ENCODE measurements at regions not wholly inside any gene's neighbourhood (a gene's known extent, or its start where the extent isn't known, plus 50 kb on each side); places are given as distances from the start of the nearest gene placed in this dataset.

DNA sequence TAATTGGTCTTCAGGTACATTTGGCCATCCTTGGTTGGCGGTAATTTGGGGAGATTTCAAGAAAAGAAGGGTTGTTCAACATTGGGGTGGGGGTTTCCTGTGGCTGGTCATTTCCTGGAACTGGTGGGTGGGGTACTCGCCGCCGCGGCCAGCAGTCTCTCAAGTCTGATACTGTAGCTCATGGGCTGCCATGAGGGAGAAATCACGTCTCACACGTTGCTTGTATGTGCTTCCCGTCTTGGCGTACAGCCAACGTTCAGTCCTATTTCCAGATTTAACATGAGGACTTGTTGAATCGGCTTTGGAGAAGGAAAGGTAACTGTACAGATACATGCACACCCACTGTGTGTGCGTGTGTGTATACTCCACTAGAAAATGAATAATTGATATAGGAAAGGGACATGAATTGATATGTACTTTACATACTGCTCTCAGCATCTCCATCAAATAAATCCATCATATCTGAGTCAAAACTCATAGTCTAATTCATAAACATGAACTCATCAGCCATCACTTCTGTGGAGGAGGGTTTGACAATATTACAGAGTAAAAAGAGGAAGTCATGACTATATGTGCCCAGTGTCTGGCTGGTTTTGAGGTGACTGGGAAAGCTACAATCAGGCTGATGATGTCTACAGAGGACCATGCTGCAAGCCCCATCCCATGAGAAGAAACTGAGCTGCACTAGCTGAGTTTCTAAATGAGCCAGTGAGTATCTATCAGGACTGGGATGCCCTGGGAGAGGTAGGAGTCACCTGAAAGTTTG, 418.1 kb downstream of the TSHZ3 start:
- H3K9me3 ChIP-seq (ENCODE audit: low read length): no peaks in the 10 kb centered on the region
- H4K20me1 ChIP-seq (ENCODE audit: insufficient read depth): no peaks in the 10 kb centered on the region
- TF ChIP-seq SMC3 (conservative IDR thresholded peaks at IDR 0.05; ENCODE audit: poor library complexity): no peak
- TF ChIP-seq POLR2AphosphoS5 (IDR thresholded peaks at IDR 0.05): no peak
- no peak for TF ChIP-seq TAF1 (IDR thresholded peaks at IDR 0.05; ENCODE audit: low read depth)
- TF ChIP-seq MXI1 (conservative IDR thresholded peaks at IDR 0.05; ENCODE audit: poor library complexity, severe bottlenecking): no peak
- H3K27me3 ChIP-seq (ENCODE audit: insufficient read depth, low read depth, low read length): no peaks in the 10 kb centered on the region
- H3K9me2 ChIP-seq (ENCODE audit: insufficient read depth, low read length): no peaks in the 10 kb centered on the region
- H2AFZ ChIP-seq (ENCODE audit: low read depth, low read length): no peak overlapping the region
- H3K79me2 ChIP-seq (replicated peaks; ENCODE audit: insufficient read depth, low read length): no peaks in the 10 kb centered on the region
- no peak overlapping the region for H3K4me2 ChIP-seq (ENCODE audit: low read length)
- no peak overlapping the region for H3K4me3 ChIP-seq (ENCODE audit: low read length)
- H3K9ac ChIP-seq (ENCODE audit: low read length): no peak overlapping the region
- H3K27ac ChIP-seq (ENCODE audit: low read length): no peak overlapping the region
- no peaks in the 10 kb centered on the region for H3F3A ChIP-seq (ENCODE audit: insufficient read depth, low read length, poor library complexity, severe bottlenecking)
- no peaks in the 10 kb centered on the region for H3K36me3 ChIP-seq (ENCODE audit: insufficient read depth, low read length)

DNA sequence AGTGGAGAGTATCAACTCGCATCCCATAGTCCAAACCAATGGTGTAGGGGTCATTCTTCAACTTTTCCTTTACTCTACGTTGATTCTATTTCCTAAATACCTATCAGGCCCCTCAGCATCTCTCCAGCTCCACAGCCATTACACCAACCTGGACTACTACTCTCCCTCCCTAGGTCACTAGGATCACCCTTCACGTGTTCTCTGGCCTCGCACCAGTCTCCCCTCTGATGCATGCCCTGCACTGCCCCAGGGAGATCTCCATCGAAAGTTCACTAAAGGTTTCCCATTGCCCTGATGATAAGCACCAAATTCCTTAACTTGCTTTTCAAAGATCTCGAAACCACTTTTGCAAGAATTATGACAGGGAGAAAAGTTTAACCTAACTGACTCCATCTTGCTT, 421.5 kb downstream of the TSHZ3 start:
- no peaks in the 10 kb centered on the region for H3K9me2 ChIP-seq (ENCODE audit: insufficient read depth, low read length)
- no peak overlapping the region for H3K4me2 ChIP-seq (ENCODE audit: low read length)
- H3K27me3 ChIP-seq (ENCODE audit: insufficient read depth, low read depth, low read length): no peaks in the 10 kb centered on the region
- H3K4me3 ChIP-seq (ENCODE audit: low read length): no peak overlapping the region
- no peaks in the 10 kb centered on the region for H3K79me2 ChIP-seq (replicated peaks; ENCODE audit: insufficient read depth, low read length)
- no peak overlapping the region for H2AFZ ChIP-seq (ENCODE audit: low read depth, low read length)
- H4K20me1 ChIP-seq (ENCODE audit: insufficient read depth): no peaks in the 10 kb centered on the region
- TF ChIP-seq EP300 (conservative IDR thresholded peaks at IDR 0.05; ENCODE audit: poor library complexity, severe bottlenecking) (no peak), SMC3 (conservative IDR thresholded peaks at IDR 0.05; ENCODE audit: poor library complexity) (no peak), RAD21 (conservative IDR thresholded peaks at IDR 0.05) (no peak), EZH2 (IDR thresholded peaks at IDR 0.05; ENCODE audit: borderline replicate concordance, insufficient read depth, low read length, poor library complexity, severe bottlenecking) (no peak), TAF1 (IDR thresholded peaks at IDR 0.05; ENCODE audit: low read depth) (no peak), MXI1 (conservative IDR thresholded peaks at IDR 0.05; ENCODE audit: poor library complexity, severe bottlenecking) (no peak), POLR2AphosphoS5 (IDR thresholded peaks at IDR 0.05) (no peak)
- TF ChIP-seq, protein P1, sequence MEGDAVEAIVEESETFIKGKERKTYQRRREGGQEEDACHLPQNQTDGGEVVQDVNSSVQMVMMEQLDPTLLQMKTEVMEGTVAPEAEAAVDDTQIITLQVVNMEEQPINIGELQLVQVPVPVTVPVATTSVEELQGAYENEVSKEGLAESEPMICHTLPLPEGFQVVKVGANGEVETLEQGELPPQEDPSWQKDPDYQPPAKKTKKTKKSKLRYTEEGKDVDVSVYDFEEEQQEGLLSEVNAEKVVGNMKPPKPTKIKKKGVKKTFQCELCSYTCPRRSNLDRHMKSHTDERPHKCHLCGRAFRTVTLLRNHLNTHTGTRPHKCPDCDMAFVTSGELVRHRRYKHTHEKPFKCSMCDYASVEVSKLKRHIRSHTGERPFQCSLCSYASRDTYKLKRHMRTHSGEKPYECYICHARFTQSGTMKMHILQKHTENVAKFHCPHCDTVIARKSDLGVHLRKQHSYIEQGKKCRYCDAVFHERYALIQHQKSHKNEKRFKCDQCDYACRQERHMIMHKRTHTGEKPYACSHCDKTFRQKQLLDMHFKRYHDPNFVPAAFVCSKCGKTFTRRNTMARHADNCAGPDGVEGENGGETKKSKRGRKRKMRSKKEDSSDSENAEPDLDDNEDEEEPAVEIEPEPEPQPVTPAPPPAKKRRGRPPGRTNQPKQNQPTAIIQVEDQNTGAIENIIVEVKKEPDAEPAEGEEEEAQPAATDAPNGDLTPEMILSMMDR (IDR thresholded peaks at IDR 0.05; ENCODE audit: poor library complexity, severe bottlenecking): no peak
- TF ChIP-seq, protein P2, sequence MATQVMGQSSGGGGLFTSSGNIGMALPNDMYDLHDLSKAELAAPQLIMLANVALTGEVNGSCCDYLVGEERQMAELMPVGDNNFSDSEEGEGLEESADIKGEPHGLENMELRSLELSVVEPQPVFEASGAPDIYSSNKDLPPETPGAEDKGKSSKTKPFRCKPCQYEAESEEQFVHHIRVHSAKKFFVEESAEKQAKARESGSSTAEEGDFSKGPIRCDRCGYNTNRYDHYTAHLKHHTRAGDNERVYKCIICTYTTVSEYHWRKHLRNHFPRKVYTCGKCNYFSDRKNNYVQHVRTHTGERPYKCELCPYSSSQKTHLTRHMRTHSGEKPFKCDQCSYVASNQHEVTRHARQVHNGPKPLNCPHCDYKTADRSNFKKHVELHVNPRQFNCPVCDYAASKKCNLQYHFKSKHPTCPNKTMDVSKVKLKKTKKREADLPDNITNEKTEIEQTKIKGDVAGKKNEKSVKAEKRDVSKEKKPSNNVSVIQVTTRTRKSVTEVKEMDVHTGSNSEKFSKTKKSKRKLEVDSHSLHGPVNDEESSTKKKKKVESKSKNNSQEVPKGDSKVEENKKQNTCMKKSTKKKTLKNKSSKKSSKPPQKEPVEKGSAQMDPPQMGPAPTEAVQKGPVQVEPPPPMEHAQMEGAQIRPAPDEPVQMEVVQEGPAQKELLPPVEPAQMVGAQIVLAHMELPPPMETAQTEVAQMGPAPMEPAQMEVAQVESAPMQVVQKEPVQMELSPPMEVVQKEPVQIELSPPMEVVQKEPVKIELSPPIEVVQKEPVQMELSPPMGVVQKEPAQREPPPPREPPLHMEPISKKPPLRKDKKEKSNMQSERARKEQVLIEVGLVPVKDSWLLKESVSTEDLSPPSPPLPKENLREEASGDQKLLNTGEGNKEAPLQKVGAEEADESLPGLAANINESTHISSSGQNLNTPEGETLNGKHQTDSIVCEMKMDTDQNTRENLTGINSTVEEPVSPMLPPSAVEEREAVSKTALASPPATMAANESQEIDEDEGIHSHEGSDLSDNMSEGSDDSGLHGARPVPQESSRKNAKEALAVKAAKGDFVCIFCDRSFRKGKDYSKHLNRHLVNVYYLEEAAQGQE (IDR thresholded peaks at IDR 0.05; ENCODE audit: borderline replicate concordance): no peak
- H3F3A ChIP-seq (ENCODE audit: insufficient read depth, low read length, poor library complexity, severe bottlenecking): no peaks in the 10 kb centered on the region
- no peaks in the 10 kb centered on the region for H3K9me3 ChIP-seq (ENCODE audit: low read length)
- no peaks in the 10 kb centered on the region for H3K36me3 ChIP-seq (ENCODE audit: insufficient read depth, low read length)
- no peak overlapping the region for H3K27ac ChIP-seq (ENCODE audit: low read length)
- H3K9ac ChIP-seq (ENCODE audit: low read length): no peak overlapping the region

Data from neural cell (in vitro differentiated cells).